NB4 (cell line): ENCODE measurements at regions not wholly inside any gene's neighbourhood (a gene's known extent, or its start where the extent isn't known, plus 50 kb on each side); places are given as distances from the start of the nearest gene placed in this dataset.

Experiments used
- MYC ChIP-seq: IDR thresholded peaks from 2 replicates; pipeline ENCODE4 v1.6.1; 2011; ENCODE audit warnings: low read depth, low read length
- POLR2A ChIP-seq: IDR thresholded peaks from 2 replicates; pipeline ENCODE4 v1.6.1; 2011; ENCODE audit warnings: mild to moderate bottlenecking; ENCODE audit not compliant: insufficient read length; ENCODE audit errors: extremely low read depth
- TF ChIP-seq, protein P1 (sequence below): IDR thresholded peaks from one replicate; pipeline ENCODE4 v1.5.1; 2012; ENCODE audit warnings: low read depth, low read length
- TF ChIP-seq, protein P2 (sequence below): IDR thresholded peaks from 2 replicates; pipeline ENCODE4 v1.6.1; 2011; ENCODE audit warnings: low read depth, low read length

DNA sequence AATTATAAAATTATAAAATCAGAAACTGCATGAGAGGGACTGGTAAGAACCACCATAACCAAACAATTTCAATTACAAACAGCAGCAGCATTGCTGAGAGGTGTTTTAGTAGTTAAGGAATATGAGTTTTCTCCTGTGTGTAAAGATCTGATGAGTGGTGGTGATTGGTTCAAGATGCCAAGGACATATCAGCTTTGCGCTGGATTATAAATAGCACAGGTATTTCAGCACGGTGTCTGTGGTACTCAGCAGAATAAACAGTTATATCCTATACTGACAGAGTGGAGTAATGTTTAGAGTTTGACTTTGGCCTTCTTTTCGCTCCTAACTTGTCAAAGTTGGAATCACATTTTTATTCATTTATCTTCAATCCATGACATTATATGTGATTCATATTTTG, 501.0 kb downstream of the CDH26 start:
- TF ChIP-seq, protein P1, sequence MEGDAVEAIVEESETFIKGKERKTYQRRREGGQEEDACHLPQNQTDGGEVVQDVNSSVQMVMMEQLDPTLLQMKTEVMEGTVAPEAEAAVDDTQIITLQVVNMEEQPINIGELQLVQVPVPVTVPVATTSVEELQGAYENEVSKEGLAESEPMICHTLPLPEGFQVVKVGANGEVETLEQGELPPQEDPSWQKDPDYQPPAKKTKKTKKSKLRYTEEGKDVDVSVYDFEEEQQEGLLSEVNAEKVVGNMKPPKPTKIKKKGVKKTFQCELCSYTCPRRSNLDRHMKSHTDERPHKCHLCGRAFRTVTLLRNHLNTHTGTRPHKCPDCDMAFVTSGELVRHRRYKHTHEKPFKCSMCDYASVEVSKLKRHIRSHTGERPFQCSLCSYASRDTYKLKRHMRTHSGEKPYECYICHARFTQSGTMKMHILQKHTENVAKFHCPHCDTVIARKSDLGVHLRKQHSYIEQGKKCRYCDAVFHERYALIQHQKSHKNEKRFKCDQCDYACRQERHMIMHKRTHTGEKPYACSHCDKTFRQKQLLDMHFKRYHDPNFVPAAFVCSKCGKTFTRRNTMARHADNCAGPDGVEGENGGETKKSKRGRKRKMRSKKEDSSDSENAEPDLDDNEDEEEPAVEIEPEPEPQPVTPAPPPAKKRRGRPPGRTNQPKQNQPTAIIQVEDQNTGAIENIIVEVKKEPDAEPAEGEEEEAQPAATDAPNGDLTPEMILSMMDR, result no peak
- TF ChIP-seq, protein P2, sequence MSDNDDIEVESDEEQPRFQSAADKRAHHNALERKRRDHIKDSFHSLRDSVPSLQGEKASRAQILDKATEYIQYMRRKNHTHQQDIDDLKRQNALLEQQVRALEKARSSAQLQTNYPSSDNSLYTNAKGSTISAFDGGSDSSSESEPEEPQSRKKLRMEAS, result no peak
- no peak for TF ChIP-seq POLR2A
- TF ChIP-seq MYC, result no peak
